ENCODE measurements at regions not wholly inside any gene's neighbourhood (a gene's known extent, or its start where the extent isn't known, plus 50 kb on each side); places are given as distances from the start of the nearest gene placed in this dataset.

DNA sequence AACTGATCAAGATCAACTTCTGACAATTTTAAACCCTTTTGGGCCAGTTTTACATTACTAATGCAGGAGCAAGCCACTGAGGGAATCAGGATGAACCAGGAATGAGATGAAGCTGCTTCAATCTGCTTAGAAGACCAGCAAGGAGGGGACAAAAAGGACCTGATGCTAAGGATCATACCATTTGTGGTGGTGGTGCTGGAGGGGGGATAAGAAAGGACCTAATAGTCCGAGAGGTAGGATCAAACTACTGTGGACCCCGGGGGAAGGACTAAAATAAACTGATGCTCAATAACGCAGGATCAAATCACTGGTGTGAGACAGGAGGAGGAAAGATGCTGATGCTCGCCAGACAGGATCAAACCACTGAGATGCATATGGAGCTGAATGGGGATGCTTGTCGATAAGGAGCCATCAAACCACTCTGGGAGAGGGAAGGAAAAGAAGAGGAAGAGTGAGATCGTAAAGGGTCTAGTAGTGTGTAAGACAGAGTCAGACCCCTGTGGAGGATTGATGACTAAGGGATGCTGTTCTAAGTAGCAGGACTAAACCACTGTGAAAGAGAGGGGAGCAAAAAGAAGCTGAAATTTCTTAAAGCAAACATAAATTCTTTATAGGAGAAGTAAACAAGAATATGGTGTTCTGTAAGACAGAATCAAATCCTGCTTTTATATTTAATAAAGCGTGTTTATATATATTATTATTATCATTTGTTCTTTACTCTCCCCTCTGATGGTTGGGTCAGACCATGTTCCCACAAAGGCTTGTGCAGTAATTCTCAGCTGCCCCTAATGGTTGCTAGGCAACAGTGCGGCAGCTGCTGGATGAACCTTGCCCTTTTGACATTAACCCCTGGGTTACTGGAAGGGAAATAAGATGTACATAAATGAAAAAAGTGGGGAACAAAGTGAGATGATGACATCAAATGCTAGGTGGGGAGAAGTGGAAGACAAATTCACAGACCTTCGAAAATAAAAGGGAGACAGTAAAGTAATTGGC is 432.5 kb upstream of the FGF16 start:
- TF ChIP-seq, protein P1, sequence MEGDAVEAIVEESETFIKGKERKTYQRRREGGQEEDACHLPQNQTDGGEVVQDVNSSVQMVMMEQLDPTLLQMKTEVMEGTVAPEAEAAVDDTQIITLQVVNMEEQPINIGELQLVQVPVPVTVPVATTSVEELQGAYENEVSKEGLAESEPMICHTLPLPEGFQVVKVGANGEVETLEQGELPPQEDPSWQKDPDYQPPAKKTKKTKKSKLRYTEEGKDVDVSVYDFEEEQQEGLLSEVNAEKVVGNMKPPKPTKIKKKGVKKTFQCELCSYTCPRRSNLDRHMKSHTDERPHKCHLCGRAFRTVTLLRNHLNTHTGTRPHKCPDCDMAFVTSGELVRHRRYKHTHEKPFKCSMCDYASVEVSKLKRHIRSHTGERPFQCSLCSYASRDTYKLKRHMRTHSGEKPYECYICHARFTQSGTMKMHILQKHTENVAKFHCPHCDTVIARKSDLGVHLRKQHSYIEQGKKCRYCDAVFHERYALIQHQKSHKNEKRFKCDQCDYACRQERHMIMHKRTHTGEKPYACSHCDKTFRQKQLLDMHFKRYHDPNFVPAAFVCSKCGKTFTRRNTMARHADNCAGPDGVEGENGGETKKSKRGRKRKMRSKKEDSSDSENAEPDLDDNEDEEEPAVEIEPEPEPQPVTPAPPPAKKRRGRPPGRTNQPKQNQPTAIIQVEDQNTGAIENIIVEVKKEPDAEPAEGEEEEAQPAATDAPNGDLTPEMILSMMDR (IDR thresholded peaks at IDR 0.05), result no peak
- no peak for TF ChIP-seq POLR2A (IDR thresholded peaks at IDR 0.05)
